GM12891 (cell line): ENCODE measurements at regions not wholly inside any gene's neighbourhood (a gene's known extent, or its start where the extent isn't known, plus 50 kb on each side); places are given as distances from the start of the nearest gene placed in this dataset.
A peak's percentile ranks its signal among the peaks of the same experiment; 100 is the strongest.
"Not testable (repeated sequence)": the region's sequence is repeated elsewhere in the genome, so short reads cannot be mapped to it uniquely, and the experiment has no call there.

Experiments
- DNase-seq: peaks from one replicate; pipeline ENCODE4 v3.0.0; 2011; ENCODE audit warnings: low spot score; ENCODE audit not compliant: insufficient read length
- FAIRE-seq: peaks from 2 replicates; lab custom pipeline; 2011; peaks lifted over from hg19 to GRCh38; lab: Jason Lieb, UNC
- PAX5 ChIP-seq: IDR thresholded peaks from 2 replicates; pipeline ENCODE4 v1.6.1; 2011; ENCODE audit warnings: low read length, moderate library complexity, mild to moderate bottlenecking; ENCODE audit not compliant: insufficient read depth, severe bottlenecking
- POLR2A ChIP-seq: IDR thresholded peaks from 2 replicates; pipeline ENCODE4 v1.6.1; 2011; ENCODE audit warnings: low read depth, low read length, control low read depth
- POLR2AphosphoS5 ChIP-seq: IDR thresholded peaks from 2 replicates; pipeline ENCODE4 v1.6.1; 2011; ENCODE audit warnings: low read depth, low read length, control low read depth
- POU2F2 ChIP-seq: IDR thresholded peaks from 2 replicates; pipeline ENCODE4 v1.6.1; 2011; ENCODE audit warnings: low read depth, mild to moderate bottlenecking, control low read depth, low read length, moderate library complexity
- SPI1 ChIP-seq: IDR thresholded peaks from 2 replicates; pipeline ENCODE4 v1.6.1; 2011; ENCODE audit warnings: low read depth, low read length, control low read depth
- TAF1 ChIP-seq: IDR thresholded peaks from 2 replicates; pipeline ENCODE4 v1.6.1; 2011; ENCODE audit warnings: low read depth, low read length, control low read depth

- TF ChIP-seq PAX5 (no peak), POU2F2 (no peak), POLR2AphosphoS5 (no peak), TAF1 (no peak), SPI1 (no peak), POLR2A (no peak)
- no peak for DNase-seq
- no peak for FAIRE-seq
These were observed 87.0 kb downstream of the UTRN start for GRCh38 chr6:144372116-144372515.

GRCh38 chr6:144372611-144373594, 87.8 kb downstream of the UTRN start:
- DNase-seq (no peak), FAIRE-seq (no peak)
- TF ChIP-seq PAX5 = no peak

GRCh38 chr6:144374525-144374924, 89.4 kb downstream of the UTRN start:
- FAIRE-seq = not testable (repeated sequence)

GRCh38 chr6:144377586-144378210, 92.6 kb downstream of the UTRN start:
- no peak for FAIRE-seq
- TF ChIP-seq TAF1 = no peak
- TF ChIP-seq SPI1 = no peak
- no peak for TF ChIP-seq PAX5
- no peak for TF ChIP-seq POLR2AphosphoS5
- no peak for TF ChIP-seq POLR2A
- no peak for TF ChIP-seq POU2F2
- DNase-seq = no peak

More at GRCh38 chr6:144374525-144374924, 89.4 kb downstream of the UTRN start:
- DNase-seq = not testable (repeated sequence)

- TF ChIP-seq POLR2AphosphoS5 (no peak), TAF1 (no peak), PAX5 (no peak), POLR2A (no peak), POU2F2 (no peak), SPI1 (no peak)
- DNase-seq = no peak
- no peak for FAIRE-seq
These were observed 93.3 kb downstream of the UTRN start for GRCh38 chr6:144378437-144378836.

GRCh38 chr6:144379356-144379755, 94.2 kb downstream of the UTRN start:
- FAIRE-seq (no peak), DNase-seq (no peak)
- TF ChIP-seq TAF1 (no peak), SPI1 (0 out of 2 replicates have a peak, but pooled peaks have one; percentile 21), POLR2A (no peak)

GRCh38 chr6:144381499-144381898, 96.4 kb downstream of the UTRN start:
- not testable (repeated sequence) for DNase-seq, FAIRE-seq

GRCh38 chr6:144383336-144383735, 98.2 kb downstream of the UTRN start:
- FAIRE-seq (no peak), DNase-seq (no peak)
- TF ChIP-seq SPI1 = no peak
- TF ChIP-seq POLR2AphosphoS5 = no peak
- TF ChIP-seq POU2F2 = no peak
- no peak for TF ChIP-seq POLR2A
- no peak for TF ChIP-seq PAX5
- TF ChIP-seq TAF1 = no peak

GRCh38 chr6:144384427-144384826, 99.3 kb downstream of the UTRN start:
- no peak for DNase-seq
- no peak for TF ChIP-seq POLR2AphosphoS5
- TF ChIP-seq POLR2A = no peak
- no peak for TF ChIP-seq TAF1
- no peak for TF ChIP-seq POU2F2
- no peak for TF ChIP-seq PAX5
- no peak for TF ChIP-seq SPI1
- no peak for FAIRE-seq

GRCh38 chr6:144389474-144389873, 104.3 kb downstream of the UTRN start:
- FAIRE-seq = not testable (repeated sequence)

GRCh38 chr6:144390202-144390601, 105.1 kb downstream of the UTRN start:
- TF ChIP-seq SPI1 (no peak), POLR2AphosphoS5 (no peak), POLR2A (no peak), TAF1 (no peak), PAX5 (no peak), POU2F2 (no peak)
- DNase-seq = no peak
- no peak for FAIRE-seq

More at GRCh38 chr6:144389474-144389873, 104.3 kb downstream of the UTRN start:
- DNase-seq = not testable (repeated sequence)
